GM19452 (cell line): ENCODE measurements at regions not wholly inside any gene's neighbourhood (a gene's known extent, or its start where the extent isn't known, plus 50 kb on each side); places are given as distances from the start of the nearest gene placed in this dataset.

Experiments used
- ATAC-seq: cut with Tn5 transposase; IDR thresholded peaks from one replicate; pipeline ENCODE4 v1.9.1; 2021; ENCODE audit not compliant: unreplicated experiment

DNA sequence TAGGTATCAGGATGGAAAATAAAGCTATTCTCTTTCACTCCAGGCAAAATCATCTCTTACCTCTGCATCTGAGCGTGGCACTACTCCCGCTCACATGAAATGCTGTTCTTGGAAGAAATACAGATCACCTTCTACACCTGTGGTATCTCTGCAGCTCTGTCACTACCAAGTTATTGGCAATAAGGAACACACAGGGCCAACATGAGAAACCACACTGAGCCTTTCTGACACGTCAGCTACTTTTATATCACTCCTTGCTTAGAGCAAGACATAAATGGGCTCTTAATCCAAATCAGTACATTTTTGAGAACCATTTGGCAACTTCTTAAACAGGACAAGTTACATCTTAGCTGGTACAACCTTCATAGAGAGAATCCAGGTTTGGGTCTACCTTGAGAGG is 101.8 kb upstream of the GUCY1A1 start:
- ATAC-seq = no peak

DNA sequence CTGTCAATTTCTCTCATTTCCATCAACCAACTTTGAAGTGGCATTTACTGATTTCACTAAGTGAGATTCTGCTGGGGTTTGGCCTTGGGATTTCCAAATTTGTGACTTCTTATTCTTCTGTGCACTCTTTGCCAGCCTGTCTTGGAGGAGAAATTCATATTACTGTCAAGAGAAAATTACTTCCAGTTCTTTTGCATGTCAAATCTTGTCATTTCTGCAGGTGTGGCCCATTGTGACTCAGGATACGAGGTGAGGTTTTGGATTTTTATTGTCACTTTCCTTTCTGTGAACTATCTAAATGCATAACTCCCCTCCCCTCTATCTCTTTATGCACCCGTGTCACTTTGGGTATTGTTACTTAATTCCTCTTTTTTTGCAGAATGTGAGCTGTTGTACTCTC is 102.6 kb upstream of the GUCY1A1 start:
- no peak for ATAC-seq

DNA sequence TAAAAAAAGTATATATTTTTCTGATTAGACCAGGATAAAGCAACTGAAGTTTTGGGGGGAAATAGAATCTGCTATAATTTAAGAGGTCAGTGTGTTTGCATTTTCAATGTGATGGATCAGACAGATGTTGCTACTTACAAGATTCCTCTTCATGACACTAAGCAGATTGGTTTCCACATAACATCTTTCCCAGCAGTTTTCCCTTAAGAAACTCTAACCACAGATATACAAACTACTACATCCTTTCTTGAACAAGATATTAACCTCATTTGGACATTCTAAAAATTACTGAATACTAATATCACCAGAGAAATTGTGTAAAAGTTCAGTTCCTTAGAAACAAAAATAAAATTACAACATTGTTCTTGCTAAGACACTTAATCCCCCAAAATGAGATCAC is 106.7 kb upstream of the GUCY1A1 start:
- ATAC-seq = no peak

DNA sequence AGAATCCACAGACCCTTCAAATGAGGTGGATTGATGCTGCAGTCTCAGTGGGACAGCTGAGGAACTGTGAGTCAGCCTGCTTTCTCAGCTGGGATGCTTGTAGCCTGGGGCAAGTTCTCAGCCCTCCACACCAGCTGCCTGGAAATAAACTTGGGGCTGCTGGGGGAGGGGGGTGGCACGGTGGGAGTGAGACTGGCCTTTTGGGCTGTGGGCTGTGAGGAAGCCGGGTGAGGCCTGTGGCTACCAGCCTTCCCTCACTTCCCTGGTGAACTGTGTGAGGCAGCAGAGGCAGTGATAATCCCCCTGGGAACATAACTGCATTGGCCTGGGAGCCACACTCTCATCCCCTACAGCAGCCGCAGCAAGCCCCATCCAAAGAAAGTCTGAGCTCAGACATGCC is 114.5 kb upstream of the GUCY1A1 start:
- ATAC-seq = no peak

DNA sequence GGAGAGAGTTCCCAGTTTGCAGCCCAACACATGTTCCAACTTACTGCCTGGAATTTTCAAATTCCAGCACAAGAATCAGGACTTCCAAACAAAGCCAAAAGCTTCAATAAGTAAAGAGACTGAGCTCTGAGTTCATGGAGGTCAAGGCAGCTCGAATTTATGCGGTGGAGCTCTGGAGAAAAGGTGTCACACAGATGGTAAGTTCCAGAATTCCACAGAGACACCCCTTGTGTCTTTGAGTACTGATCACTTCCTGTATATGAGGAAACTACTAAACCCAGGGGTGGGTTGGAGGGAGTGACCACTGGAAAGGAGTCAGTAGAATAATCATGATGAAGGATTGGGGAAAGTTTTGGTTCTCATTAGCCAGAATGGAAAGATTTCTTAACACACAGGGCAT is 118.5 kb upstream of the GUCY1A1 start:
- no peak for ATAC-seq

DNA sequence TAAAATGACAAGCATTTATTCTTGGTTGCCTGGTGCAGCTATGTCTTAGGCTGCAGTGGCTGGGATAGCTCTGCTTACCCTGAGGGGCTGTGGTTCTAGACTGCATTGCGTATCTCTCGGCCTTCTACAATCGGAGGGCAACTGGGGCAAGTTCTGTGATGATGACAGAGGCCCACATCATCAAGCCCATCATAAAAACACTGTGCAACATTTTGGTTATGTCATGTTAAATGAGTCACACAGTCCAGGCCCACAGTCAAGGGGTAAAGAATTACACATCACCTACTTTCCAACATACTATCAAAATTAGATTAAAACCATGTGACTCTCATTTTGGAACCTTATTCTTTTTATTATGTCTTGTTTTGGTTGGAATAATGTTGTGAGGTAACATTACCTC is 120.2 kb upstream of the GUCY1A1 start:
- no peak for ATAC-seq

DNA sequence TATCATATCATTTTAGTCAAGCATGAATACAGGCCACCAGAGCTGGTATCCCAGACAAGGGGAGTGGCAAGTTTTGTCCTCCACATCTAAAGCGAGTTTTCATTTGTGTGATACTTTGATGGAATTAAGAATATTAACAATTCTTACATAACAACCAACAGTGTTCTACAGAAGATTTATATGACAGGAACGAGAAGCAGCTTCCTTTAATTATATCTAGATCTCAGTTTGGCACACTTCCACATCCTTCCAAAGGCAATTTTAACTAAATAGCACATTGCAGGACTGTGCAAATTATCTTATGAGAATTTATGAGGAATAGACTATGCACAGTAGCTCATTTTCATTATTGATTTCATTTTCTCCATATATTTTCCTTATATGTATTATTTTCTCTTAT is 121.2 kb upstream of the GUCY1A1 start:
- no peak for ATAC-seq

DNA sequence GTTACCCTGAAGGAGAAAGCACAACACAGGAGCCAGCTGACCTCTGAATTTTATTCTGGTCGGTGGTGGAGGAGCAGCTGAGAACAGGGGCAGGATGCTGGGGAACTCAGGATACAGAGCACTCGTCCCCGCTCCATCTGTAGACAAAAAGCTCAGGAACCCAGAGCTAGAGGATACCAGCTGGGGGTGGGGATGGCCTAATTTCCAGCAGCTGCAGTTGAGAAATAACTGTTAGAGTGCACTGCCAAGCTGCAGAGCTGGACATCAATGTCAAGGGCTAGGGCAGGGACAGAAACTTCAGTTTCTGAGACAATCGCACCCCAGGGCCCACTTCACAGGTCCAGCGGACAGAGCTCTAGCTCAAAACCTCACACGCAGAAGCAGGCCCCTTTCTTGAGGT is 122.1 kb upstream of the GUCY1A1 start:
- no peak for ATAC-seq

DNA sequence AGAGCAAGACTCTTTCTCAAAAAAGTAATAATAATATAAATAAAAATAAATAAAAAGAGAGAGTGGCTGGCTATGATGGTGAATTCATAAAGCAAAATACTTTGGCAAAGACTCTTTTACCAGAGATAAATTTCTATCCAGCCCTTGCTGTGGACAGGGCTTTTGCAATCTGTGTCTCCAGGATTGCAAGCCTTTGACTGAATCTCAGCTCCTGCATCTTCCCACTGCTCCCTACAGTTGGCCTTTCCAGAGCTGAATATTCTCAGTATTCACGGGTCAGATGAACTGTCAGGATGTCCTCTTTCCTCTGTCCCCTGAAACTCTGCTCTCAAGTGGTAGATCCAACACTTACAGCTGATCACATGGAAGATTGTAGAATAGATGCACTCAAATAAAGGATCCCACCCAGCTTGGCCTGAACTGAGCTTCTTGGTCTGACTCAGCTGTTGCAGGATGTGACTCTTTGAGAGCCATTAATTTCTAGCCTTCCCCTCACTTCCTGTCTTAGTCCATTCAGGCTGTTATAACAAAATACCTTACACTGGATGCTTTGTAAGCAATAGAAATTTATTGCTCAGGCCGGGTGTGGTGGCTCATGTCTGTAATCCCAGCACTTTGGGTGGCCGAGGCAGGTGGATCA is 123.4 kb upstream of the GUCY1A1 start:
- ATAC-seq = peak; percentile 77

DNA sequence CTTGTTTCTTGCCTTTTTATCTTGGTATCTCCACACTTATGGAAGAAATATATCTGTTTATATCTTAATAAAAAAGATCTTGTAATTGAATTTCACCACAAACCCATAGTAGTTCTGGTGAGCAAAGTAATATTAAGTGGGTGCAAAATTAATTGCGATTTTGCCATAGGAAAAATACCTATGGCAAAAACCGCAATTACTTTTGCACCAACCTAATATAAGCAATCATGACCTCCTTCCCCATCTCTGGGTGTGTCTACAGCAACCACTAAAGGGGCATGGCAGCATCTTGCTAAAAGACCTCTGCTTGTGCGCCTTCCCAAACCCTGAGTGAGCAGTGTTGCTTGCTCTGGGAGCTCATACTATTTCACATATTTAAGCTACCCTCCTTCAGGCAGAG is 124.2 kb upstream of the GUCY1A1 start:
- no peak for ATAC-seq

DNA sequence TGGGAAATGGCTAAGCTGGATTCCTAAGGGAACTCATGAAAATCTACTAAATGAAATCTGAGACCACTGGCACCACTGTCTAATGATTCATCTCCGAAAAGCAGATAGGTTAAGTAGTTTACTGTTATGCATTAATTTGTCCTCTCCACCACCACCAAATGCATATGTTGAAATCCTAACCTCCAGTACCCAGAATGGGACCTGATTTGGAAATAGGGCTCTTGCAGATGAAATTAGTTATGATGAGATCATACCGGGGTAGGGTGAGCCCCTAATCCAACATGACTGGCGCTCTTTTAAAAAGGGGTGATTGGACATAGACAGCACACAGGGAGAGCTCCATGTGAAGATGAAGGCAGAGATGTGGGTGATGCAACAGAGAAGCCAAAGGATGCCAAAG is 124.9 kb upstream of the GUCY1A1 start:
- no peak for ATAC-seq

DNA sequence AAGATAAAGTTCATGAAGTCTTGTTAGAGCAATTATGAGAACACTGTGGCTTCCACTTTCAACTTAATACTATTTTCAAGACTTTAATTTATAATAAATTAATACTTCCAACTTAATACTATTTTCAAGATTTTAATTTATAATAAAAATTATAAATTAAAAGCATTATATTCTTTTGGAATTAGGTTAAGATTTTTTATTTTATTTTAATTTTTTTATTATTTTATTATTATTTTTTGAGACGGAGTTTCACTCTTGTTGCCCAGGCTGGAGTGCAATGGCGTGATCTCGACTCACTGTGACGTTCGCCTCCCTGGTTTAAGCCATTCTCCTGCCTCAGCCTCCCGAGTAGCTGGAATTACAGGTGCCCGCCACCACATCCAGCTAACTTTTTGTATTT is 126.0 kb upstream of the GUCY1A1 start:
- ATAC-seq = no peak

DNA sequence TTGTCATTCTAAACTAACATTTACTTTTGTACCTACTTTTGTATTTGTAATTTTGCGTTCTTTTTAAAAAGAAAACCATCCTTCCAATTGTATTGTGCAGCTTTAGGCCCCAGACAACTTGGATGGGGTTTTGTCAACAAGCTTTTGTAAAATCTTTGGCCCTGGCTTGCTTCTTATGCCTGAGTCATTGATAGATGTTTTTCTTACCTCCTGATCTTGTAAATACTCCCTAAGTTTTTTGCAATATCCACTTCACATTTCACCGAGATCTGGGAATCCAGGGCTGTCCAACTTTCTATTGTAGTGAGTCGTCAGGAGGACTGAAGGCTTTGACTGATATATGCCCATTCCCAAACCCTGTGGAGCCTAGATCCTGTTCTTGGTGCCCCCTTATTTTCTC is 126.9 kb upstream of the GUCY1A1 start:
- no peak for ATAC-seq

DNA sequence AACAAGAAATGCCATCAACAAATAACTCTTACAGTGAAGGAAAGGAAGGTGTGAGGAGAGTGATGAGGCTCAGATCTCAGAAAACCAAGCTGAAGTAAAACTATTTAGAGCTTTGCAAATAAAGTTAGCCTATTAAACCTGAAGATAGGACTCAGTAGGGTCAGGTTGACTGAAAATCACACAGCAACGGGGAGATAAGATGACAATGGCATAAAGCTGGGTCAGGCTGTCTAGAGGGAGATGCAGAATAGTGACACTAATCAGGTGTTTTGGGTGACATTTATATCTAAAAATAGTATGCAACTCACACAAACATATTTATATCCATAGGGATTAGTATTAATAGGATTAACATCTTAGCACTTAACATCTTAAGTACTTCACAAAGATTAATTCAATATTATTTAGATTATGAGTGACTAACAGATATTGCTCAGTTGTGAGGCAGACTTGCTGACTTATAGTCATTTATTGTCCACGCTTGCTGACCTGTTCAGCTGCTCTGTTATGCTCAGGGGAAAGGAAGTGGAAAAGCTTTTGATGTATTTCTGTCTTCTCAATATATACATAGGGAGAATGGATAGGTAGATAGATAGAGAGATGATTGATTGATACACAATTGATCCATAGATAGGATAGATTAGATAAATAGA is 130.7 kb upstream of the GUCY1A1 start:
- no peak for ATAC-seq

DNA sequence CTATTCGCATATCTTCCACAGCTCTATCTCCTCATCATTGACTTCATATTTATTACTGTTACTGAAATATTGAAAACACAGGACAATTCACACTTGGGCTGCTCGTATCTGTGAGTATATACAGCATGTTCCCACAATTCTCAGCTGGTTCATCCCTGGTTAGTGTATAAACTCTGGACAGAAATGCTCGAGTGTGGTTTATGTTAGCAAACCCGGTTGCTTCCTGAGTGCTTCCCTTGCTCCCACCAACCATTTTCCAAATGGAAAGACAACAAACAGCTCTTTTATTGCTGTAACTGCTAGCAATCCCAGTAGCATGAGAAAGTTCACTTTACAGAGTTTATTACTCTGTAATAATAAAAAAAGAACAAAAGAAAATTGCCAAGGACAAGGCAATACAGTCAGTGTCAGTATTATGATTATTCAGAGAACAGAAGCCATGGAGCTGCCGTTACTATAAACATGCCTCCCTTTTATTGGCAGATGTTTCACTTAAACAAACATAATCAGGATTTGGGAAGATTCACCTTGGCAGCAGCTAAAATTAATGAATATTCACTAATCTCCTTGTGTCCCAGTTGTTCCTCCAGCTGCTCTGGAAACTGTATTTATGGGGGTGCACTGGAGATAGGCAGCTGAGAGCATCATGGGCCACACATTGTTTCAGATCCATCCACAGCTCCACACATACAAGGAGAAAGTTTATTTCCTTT is 134.1 kb upstream of the GUCY1A1 start:
- no peak for ATAC-seq

DNA sequence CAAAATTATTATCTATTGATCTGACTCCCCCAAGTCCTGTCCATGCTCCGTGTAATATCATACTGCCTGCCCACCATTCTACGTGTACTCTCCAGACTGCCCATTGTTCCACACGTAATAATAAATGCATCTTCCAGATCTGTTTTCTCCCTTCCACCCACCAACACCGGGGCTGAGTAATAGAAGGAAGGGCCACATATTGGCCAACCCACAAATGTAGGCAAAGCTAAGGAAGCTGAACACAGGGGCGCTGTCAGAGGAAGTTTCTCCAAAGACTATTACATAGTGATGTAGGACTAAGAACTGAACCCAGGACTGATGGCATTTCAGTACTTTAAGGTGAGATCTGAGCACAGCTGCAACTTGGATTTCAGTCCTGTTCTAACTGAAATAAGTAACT is 135.8 kb upstream of the GUCY1A1 start:
- no peak for ATAC-seq

DNA sequence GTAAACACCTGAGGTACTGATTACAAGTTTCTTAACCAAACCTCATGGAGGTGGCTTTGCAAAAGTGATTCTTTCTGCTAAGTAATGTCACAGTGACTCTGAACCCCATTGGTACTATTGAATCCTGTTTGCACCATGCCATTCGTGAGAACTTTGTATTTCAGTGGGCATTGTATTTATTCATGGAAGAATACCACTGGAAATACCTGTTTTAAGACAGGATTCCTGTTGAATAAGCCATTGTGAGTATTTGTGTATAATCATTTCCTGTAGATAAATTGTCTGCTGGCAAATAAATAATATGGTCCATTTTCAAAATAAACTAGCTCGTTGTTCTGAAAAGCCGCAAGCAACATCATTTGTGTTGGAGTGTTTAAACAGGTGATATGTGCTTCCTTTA is 136.4 kb upstream of the GUCY1A1 start:
- ATAC-seq = no peak

DNA sequence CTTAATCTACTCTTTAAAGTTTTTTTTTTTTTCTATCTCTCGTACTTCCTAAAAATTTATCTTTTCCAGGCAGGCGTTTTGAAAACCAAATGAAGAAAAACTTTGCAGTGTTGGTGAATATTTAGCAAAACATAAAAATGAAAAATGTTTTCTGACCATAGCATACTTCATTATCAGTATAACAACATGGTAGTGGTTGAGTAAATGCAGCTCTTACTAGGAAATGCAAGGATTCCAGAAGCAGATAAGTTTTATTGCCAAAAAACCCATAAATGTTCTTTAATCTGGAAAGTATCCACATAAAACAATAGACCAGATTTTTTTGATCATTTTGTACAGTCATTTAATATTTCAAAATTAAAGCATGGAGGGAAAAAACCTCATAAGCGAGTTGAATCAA is 136.9 kb upstream of the GUCY1A1 start:
- no peak for ATAC-seq

DNA sequence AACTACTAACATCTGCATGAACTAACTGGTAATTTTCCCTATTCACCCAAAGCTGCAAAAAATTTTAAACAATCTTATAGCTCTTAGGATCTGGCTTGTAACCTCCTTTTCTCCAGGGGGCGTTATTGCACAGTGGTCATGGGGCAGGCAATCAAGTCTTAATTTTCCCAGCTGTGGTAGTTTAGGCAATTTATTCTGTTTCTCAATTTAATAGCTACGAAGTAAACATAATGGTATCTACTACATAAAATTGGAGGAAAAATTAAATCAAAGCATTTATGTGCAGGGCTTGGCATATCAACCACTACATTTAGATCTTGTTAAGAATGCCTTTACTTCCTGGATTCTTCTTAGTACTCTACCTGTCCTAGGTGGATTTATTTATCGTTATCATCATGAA is 137.4 kb upstream of the GUCY1A1 start:
- no peak for ATAC-seq

DNA sequence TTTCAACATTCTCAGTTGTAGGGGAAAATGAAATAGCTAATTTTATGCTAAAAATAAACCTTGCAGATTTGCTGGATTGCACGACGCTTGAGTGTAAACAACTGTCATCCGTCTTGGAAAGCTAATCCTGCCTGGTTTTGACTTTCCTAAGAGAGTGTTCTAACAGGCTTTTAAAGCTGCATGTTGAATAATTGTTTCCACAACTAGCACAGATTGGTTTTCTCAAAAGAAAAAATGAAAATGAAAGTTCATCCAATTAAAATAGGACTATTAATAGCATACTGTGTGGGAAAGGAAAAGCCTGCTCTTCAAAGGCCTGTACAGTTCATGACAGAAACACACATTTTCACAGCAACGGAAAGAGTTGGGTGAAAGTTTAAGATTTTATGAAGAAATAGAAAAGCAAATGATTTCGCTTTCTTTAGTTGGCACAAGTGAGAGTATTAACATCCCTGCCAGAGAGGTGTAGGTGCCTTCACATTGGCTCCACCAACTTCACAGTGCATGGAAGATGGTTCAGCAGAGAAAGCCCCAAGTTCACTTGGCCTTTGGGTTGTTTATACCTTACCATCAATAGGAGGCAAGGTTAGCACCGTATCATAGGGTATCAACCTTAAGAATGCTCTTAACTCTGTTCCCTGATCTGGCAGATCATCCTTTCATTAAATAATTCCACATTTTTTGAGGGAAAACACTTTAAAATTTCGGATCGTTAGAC is 140.0 kb upstream of the GUCY1A1 start:
- ATAC-seq = no peak

DNA sequence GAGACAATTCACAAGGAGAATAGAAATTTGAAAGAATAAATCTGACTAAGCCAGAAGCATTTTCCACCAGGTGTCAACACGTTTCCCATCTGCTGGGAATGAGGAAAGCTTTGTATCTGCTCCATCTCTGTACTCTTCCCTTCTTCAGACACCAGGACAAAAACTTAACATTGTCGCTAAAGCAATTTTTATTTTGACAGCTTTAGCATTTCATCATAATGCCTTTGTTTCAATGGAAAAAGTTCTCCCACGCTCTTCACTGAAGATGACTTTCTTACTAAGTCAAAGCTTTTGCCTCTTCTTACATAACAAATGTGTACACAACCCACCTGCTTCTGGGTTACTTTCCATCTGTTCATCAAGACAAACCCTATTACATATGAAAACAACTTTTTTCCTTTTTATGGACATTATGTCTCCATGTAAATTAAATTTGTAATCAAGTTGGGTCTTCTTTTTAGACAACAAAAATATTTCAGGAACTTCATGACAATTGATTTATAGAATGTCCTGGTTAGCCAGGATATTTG is 141.7 kb upstream of the GUCY1A1 start:
- ATAC-seq = no peak

DNA sequence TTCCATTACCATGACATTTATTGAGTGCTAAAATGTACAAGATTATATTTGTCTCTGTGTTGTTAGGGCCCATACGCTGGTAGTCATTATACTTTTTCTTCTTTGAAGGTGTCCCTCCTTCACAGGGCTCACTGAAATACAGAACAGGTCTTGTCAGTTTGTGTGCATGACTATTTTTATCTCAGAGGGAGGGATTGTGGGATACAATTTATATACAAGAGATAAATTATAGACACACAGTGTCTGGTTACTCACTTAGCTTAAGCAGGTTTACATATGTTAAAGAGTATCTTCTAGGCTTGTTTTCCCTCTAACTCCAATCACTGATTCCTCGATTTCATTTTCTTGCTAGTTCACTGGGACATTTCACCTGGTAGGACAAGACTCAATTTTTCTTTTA is 143.3 kb upstream of the GUCY1A1 start:
- no peak for ATAC-seq
